SW 1271 (cell line): ENCODE measurements at regions not wholly inside any gene's neighbourhood (a gene's known extent, or its start where the extent isn't known, plus 50 kb on each side); places are given as distances from the start of the nearest gene placed in this dataset.
"Not testable (repeated sequence)": the region's sequence is repeated elsewhere in the genome, so short reads cannot be mapped to it uniquely, and the experiment has no call there.

Experiments used
- DNase-seq, 2 experiments: peaks; one replicate each; lab custom pipeline; 2025; lab: John Stamatoyannopoulos, UW

GRCh38 chr9:33739398-33739797 lies 56.0 kb upstream of the PRSS3 start:
- DNase-seq, result no peak

GRCh38 chr9:33740075-33740474 lies 55.3 kb upstream of the PRSS3 start:
- no peak for DNase-seq

- not testable (repeated sequence) for DNase-seq
Measured at GRCh38 chr9:33740958-33741357, 54.4 kb upstream of the PRSS3 start.

- DNase-seq, result no peak
Measured at GRCh38 chr9:33742051-33742450, 53.3 kb upstream of the PRSS3 start.

- peak in 1 of 2 experiments; percentile 14 for DNase-seq
Measured at GRCh38 chr9:33742519-33742918, 52.8 kb upstream of the PRSS3 start.
